Activated CD8-positive, alpha-beta T cell treated with anti-CD3 and anti-CD28 coated beads for 36 hours (primary cell): ENCODE measurements at regions not wholly inside any gene's neighbourhood (a gene's known extent, or its start where the extent isn't known, plus 50 kb on each side); places are given as distances from the start of the nearest gene placed in this dataset.

Experiments used
- ATAC-seq: fragments of 200-7000 bp; cut with Tn5 transposase; one replicate; pipeline ENCODE4 v1.10.0; 2021; ENCODE audit warnings: mild to moderate bottlenecking, moderate library complexity
- CTCF ChIA-PET: fragments of 350-600 bp; sonication (Branson Sonifier 250); formaldehyde crosslinking; loops from one replicate; lab custom pipeline; 2021; ENCODE audit warnings: antibody characterized with exemption; lab: Charles Lee
- POLR2A ChIA-PET: fragments of 350-600 bp; sonication (Branson Sonifier 250); formaldehyde crosslinking; loops from one replicate; lab custom pipeline; 2021; ENCODE audit warnings: antibody characterized with exemption; lab: Charles Lee
- DNase-seq: peaks from one replicate; pipeline ENCODE4 v3.0.0-alpha.2; 2020
- H3K27ac Mint-ChIP-seq: one replicate; pipeline ENCODE4 v1.8.0; 2021; ENCODE audit warnings: mild to moderate bottlenecking, mixed read lengths
- H3K27me3 Mint-ChIP-seq: one replicate; pipeline ENCODE4 v1.8.0; 2021; ENCODE audit warnings: mixed read lengths
- H3K36me3 Mint-ChIP-seq: one replicate; pipeline ENCODE4 v1.8.0; 2021; ENCODE audit warnings: low read depth, mixed read lengths
- H3K4me1 Mint-ChIP-seq: one replicate; pipeline ENCODE4 v1.8.0; 2021; ENCODE audit warnings: low read depth, mixed read lengths
- H3K4me3 Mint-ChIP-seq: one replicate; pipeline ENCODE4 v1.8.0; 2021; ENCODE audit warnings: mild to moderate bottlenecking, moderate library complexity, mixed read lengths
- H3K9me3 Mint-ChIP-seq: one replicate; pipeline ENCODE4 v1.8.0; 2021; ENCODE audit warnings: mixed read lengths
- CTCF ChIP-seq: fragments of 200-600 bp; IDR thresholded peaks from one replicate; pipeline ENCODE4 v1.8.0; 2022; ENCODE audit warnings: antibody characterized with exemption, mild to moderate bottlenecking
- intact Hi-C: fragments of 100-400 bp; cut with micrococcal nuclease; formaldehyde crosslinking; loops from one replicate; pipeline ENCODE4 v1.10.0; 2022

GRCh38 chr12:102746963-102747362 is 170.1 kb downstream of the PAH start:
- Mint-ChIP-seq H3K27me3 (peaks cover 2% of the 10 kb centered on the region), H3K4me3 (no peak overlapping the region), H3K36me3 (no peaks in the 10 kb centered on the region), H3K4me1 (no peaks in the 10 kb centered on the region), H3K9me3 (no peaks in the 10 kb centered on the region), H3K27ac (no peak overlapping the region)
- ChIA-PET POLR2A (no interaction called here), CTCF (no interaction called here)
- DNase-seq (no peak), ATAC-seq (no peak)
- intact Hi-C loops: no loop called here
- no peak for TF ChIP-seq CTCF

- ATAC-seq (no peak), DNase-seq (no peak)
- POLR2A ChIA-PET: no interaction called here
- Mint-ChIP-seq H3K4me1 (no peaks in the 10 kb centered on the region), H3K9me3 (no peaks in the 10 kb centered on the region), H3K27ac (no peak overlapping the region), H3K4me3 (no peak overlapping the region), H3K27me3 (peaks cover 2% of the 10 kb centered on the region), H3K36me3 (no peaks in the 10 kb centered on the region)
- no peak for TF ChIP-seq CTCF
- CTCF ChIA-PET: no interaction called here
- intact Hi-C loops: no loop called here
Measured at GRCh38 chr12:102745971-102746600, 171.0 kb downstream of the PAH start.

GRCh38 chr12:102741196-102741595 is 175.8 kb downstream of the PAH start:
- Mint-ChIP-seq H3K36me3 (no peaks in the 10 kb centered on the region), H3K9me3 (no peaks in the 10 kb centered on the region), H3K27ac (no peak overlapping the region), H3K27me3 (no peaks in the 10 kb centered on the region), H3K4me1 (no peaks in the 10 kb centered on the region), H3K4me3 (no peak overlapping the region)
- POLR2A ChIA-PET: no interaction called here
- intact Hi-C loops: no loop called here
- CTCF ChIA-PET: interaction anchor here (1.2 to 1.5 kb wide), 2 partner anchors 572 to 647 kb away, joined by 4 read pairs; no protein-coding TSS in a partner anchor
- TF ChIP-seq CTCF: no peak
- ATAC-seq: no peak
- DNase-seq: no peak

GRCh38 chr12:102740141-102740955 is 176.7 kb downstream of the PAH start:
- Mint-ChIP-seq H3K4me1 (peaks cover under 1% of the 10 kb centered on the region), H3K36me3 (no peaks in the 10 kb centered on the region), H3K9me3 (no peaks in the 10 kb centered on the region), H3K27ac (no peak overlapping the region), H3K4me3 (no peak overlapping the region), H3K27me3 (no peaks in the 10 kb centered on the region)
- ATAC-seq (no peak), DNase-seq (no peak)
- intact Hi-C loops: no loop called here
- ChIA-PET CTCF (interaction anchor here (0.7 to 1.5 kb wide), 4 partner anchors 139 to 647 kb away, joined by 3 to 4 read pairs (median 4); no protein-coding TSS in a partner anchor), POLR2A (interaction anchor here (0.5 to 1.2 kb wide), 2 partner anchors 17 to 800 kb away, joined by 3 read pairs; no protein-coding TSS in a partner anchor)
- peak; percentile 25 for TF ChIP-seq CTCF

GRCh38 chr12:102736328-102736727 is 180.7 kb downstream of the PAH start:
- Mint-ChIP-seq H3K27ac (no peak overlapping the region), H3K4me3 (no peak overlapping the region), H3K4me1 (peaks cover 2% of the 10 kb centered on the region), H3K27me3 (no peaks in the 10 kb centered on the region), H3K9me3 (no peaks in the 10 kb centered on the region), H3K36me3 (no peaks in the 10 kb centered on the region)
- ATAC-seq (no peak), DNase-seq (no peak)
- ChIA-PET CTCF (no interaction called here), POLR2A (no interaction called here)
- TF ChIP-seq CTCF: no peak
- intact Hi-C loops: no loop called here
